GM18517 (cell line): ENCODE measurements at regions not wholly inside any gene's neighbourhood (a gene's known extent, or its start where the extent isn't known, plus 50 kb on each side); places are given as distances from the start of the nearest gene placed in this dataset.
"Not testable (repeated sequence)": the region's sequence is repeated elsewhere in the genome, so short reads cannot be mapped to it uniquely, and the experiment has no call there.

Source experiments
- ATAC-seq: cut with Tn5 transposase; IDR thresholded peaks from one replicate; pipeline ENCODE4 v1.9.1; 2021; ENCODE audit warnings: mild to moderate bottlenecking, moderate library complexity; ENCODE audit not compliant: unreplicated experiment

DNA sequence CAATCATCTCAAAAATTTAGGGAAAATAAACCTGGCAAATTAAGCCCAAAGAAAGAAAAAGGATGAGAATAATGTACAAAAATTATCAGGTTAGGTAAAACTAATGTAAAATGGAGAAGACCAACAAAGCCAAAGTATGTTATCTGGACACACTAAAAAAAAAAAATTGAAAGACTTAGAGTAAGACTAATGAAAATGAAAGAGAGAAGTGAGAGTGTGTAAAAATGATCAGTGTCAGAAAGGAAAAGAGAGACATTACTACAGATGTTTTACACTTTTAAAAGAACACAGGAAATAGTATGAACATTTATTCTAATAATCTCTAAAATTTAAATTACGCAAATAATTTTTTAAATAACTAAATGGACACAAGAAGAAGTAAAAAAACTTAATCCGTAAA is 573.3 kb upstream of the NR2F2 start:
- ATAC-seq = no peak

DNA sequence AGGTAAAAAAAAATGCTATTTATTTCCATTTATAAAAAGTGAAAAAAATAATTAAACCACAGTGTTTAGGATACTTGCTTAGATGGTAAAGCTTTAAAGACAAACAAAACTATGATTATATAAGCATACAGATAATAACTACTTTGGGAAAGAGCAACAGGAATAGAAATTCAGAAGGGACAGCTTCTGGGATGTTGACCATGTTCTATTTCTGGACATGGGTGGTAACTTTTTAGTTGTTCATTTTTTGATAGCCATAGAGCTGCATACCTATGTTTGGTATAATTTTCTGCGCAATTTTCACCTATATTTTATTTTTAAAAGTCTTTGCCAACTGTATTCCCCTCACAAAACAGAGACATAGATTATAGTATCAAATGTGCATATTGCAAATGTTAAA is 572.0 kb upstream of the NR2F2 start:
- ATAC-seq = no peak

- no peak for ATAC-seq
These were observed 571.6 kb upstream of the NR2F2 start for GRCh38 chr15:95758851-95759250.

- ATAC-seq = no peak
These were observed 570.0 kb upstream of the NR2F2 start for GRCh38 chr15:95760508-95760907.

GRCh38 chr15:95761501-95762165 is 568.9 kb upstream of the NR2F2 start:
- no peak for ATAC-seq

DNA sequence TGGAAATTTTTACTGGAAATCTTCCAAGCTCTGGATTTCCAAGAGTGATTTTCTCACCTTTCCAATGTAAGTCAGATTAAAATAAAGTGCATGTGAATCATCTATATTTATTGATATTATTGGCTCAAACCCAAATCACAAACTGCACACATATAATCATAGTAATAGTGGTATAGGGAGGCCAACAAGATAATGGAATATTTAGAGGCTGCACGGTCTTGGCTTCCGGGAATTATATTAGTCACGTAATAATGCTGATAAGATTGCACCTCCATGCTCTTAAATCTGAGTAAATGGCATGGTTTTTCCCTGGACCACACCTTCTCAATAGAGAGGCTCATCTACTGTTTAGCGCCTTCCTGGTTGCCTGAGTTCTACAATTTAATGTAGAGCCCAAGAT is 567.1 kb upstream of the NR2F2 start:
- no peak for ATAC-seq

DNA sequence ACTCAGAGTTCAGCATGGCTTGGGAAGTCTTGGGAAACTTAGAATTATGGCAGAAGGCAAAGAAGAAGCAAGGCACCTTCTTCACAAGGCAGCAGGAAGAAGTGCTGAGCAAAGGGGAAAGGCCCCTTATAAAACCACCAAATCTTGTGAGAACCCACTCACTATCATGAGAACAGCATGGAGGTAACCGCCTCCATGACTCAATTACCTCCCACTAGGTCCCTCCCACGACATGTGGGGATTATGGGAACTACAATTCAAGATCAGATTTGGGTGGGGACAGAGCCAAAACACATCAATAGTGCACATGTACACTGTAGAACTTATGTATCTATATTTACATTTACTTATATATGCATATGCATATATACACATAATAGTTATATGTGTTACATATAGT is 565.3 kb upstream of the NR2F2 start:
- ATAC-seq = no peak

DNA sequence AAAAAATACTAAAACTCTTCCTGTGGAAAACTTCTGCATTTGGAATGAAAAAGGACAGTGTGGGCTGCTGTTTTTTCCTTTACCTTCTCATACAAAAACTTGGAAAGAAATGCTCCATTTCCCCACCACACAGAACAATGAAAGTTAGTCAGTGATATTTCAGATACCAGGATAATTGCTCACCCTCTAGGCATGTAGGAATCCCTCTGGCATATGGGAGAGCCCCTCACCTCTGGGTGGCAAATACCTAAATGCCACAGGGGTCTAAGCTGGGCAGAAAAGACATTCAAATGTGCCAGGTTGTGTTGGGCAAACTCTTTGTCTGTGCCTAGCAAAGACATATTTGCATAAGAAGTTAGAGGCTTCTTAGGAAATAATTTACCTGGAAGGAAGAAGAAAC is 560.3 kb upstream of the NR2F2 start:
- no peak for ATAC-seq

DNA sequence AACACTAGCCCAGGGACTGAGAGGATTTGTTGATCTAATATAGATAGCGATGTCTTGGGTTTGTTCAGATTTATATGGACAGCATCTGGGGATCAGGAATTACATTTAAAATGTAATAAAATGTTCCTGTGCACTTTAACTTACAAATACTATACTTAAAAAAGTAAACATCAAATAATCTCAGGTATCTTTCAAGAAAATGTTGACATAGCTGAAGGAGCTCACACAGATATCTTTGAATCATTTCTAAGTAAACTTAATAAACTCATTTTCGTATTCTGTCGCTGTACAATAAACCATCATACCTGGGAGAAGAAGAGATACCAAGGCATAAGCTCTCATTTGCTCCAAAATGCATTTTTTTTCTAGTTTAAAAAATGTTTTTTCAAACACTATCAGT is 557.5 kb upstream of the NR2F2 start:
- no peak for ATAC-seq

- ATAC-seq = no peak
These were observed 546.0 kb upstream of the NR2F2 start for GRCh38 chr15:95784508-95784907.

- ATAC-seq = not testable (repeated sequence)
These were observed 545.2 kb upstream of the NR2F2 start for GRCh38 chr15:95785276-95785675.

DNA sequence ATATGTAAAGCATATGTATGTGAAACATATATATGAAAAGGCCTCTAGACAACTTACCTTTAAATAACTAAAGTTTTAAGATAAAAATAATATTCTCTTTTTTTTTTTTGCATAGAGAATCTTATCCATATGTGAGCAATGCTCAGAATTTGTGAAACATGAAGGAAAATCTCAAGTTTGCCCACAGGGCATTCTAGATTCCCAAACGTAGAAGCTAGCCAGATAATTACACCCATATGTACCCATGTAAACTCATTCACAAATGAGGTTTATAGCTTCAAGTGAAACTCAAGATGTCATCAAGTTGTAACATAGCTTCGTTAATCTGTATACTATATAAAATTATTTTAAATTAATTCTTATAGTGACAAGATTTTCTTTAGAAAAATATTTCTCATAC is 537.3 kb upstream of the NR2F2 start:
- no peak for ATAC-seq

- no peak for ATAC-seq
These were observed 535.1 kb upstream of the NR2F2 start for GRCh38 chr15:95795386-95795785.

GRCh38 chr15:95799286-95800200 is 531.0 kb upstream of the NR2F2 start:
- no peak for ATAC-seq

DNA sequence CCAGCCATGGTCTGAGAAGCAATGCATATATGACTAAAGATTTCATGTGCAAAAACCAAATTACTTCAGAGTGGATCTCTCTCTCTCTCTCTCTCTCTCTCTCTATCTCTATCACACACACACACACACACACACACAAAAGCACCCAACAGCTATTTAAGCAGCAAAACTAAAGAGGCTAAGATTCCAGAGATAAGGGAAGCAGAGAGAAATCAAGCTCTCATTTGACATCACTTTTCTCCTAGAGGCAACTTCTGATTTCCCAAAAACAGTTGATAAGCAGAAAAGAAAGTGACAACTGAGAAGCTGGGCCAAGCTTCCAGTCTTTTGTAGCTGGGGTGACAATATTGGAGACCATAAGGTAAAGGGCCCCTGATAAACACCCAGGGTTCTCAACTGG is 526.0 kb upstream of the NR2F2 start:
- no peak for ATAC-seq

DNA sequence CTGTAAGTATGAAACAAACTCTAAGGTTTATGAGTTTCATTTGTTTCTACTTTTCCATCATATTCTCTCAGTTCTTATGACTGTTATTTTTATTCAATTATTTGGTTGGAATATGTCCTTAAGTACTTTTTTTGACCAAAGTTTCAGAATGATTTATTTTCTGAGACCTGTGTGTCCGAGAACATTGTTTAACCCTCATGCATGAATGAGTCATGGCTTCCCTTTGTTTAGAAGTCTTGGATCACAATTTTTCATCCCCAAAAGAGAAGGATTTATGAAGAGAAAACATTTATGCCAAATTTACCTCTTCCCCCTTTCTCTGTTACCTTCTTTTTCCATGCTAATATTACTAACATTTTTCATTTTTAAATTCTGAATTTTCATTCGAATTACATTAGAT is 518.0 kb upstream of the NR2F2 start:
- ATAC-seq = no peak

DNA sequence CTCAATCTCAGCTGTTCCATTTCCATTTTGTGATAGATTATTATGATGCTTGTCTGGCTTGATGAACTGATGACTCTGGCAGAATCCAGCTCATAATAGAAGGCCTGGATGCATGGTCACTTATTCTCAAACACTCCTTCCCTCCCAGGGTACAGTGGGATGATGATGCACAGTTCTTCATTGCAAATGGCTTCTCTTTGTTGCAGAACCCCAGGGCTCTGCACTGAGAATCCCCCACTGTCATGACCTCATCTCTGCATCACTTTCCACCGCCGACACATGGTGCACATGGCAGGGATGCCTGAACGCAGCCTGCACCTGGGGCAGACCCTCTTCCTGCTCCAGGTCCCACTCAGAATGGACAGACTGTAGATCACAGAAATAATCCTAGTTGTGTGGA is 515.6 kb upstream of the NR2F2 start:
- ATAC-seq = no peak

DNA sequence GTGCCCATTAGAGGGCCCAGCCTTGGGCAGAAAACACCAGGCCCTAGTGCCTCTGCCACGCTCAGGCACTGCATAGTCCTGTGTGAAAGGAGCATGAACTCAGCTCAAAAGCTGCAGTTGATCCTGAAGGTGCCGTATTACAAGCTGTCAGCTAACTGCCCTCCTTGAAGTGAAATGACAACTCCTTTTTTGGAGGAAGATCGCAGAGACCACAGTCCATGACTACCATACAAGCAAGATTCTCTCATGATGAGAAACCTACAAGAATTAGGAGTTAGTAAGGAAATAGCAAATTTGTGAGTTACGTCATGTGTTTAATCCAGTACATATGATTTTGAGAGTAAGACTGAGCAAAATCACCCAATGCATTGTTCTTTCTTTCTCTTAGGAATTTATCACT is 513.9 kb upstream of the NR2F2 start:
- no peak for ATAC-seq

- no peak for ATAC-seq
These were observed 507.5 kb upstream of the NR2F2 start for GRCh38 chr15:95822961-95823360.

- ATAC-seq = no peak
These were observed 505.3 kb upstream of the NR2F2 start for GRCh38 chr15:95825208-95825607.

DNA sequence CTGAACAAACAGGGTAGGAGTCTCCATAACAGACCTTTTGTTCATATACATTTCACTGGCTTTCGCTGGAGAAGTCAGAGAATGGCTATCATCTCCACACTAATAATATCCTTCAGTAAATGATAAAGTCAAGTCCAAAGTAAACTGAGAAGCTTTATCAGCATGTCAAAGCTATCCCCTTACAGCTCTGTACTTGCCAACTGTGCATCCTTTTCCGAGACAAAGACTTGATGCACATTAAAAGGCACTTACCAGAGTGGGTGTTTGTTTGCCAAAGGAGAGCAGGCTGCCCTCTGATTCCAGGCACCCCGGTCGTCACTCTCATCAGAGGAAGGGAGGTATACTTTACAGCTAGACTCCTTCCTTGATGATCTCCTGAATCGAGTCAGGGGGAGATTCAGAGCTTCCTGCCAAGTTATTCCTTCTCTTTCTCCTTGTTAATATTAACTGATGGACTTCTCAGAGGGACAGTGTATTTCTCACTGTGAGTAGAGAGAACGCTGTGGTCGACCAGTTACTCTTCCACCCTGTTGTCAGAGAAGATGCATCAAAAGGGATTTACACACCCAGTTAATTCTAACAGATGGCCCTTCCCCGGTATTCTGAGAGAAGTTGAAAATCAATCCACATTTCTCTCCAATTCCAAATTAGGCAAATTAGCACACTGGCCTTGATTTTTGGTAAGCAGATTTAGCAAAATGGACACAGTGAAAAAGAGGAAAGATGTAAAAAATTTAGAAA is 504.7 kb upstream of the NR2F2 start:
- no peak for ATAC-seq
